GM12891 (cell line): ENCODE measurements at regions not wholly inside any gene's neighbourhood (a gene's known extent, or its start where the extent isn't known, plus 50 kb on each side); places are given as distances from the start of the nearest gene placed in this dataset.

Experiments
- PAX5 ChIP-seq: IDR thresholded peaks from 2 replicates; pipeline ENCODE4 v1.6.1; 2011; ENCODE audit warnings: low read length, moderate library complexity, mild to moderate bottlenecking; ENCODE audit not compliant: insufficient read depth, severe bottlenecking
- POLR2A ChIP-seq: IDR thresholded peaks from 2 replicates; pipeline ENCODE4 v1.6.1; 2011; ENCODE audit warnings: low read depth, low read length, control low read depth
- POLR2AphosphoS5 ChIP-seq: IDR thresholded peaks from 2 replicates; pipeline ENCODE4 v1.6.1; 2011; ENCODE audit warnings: low read depth, low read length, control low read depth
- TAF1 ChIP-seq: IDR thresholded peaks from 2 replicates; pipeline ENCODE4 v1.6.1; 2011; ENCODE audit warnings: low read depth, low read length, control low read depth

- TF ChIP-seq POLR2A (no peak), PAX5 (no peak), POLR2AphosphoS5 (no peak), TAF1 (no peak)
Observed at GRCh38 chr22:35154937-35155387, 89.0 kb downstream of the ISX start.
